Prostate gland (tissue), 2 donors: ENCODE measurements at regions not wholly inside any gene's neighbourhood (a gene's known extent, or its start where the extent isn't known, plus 50 kb on each side); places are given as distances from the start of the nearest gene placed in this dataset.

Source experiments
- POLR2A ChIP-seq: fragments of 450-650 bp; IDR thresholded peaks from one replicate; pipeline ENCODE4 v1.6.1; 2016; ENCODE audit warnings: antibody characterized with exemption, mild to moderate bottlenecking
- POLR2AphosphoS5 ChIP-seq: sonication (generic); formaldehyde crosslinking; IDR thresholded peaks from one replicate; pipeline ENCODE4 v1.6.1; 2017; ENCODE audit warnings: antibody characterized with exemption
- TF ChIP-seq, protein P1 (sequence below), 4 experiments: fragments of 200-600 bp in 2 of 4; fragments of 450-650 bp in 2 of 4; sonication (generic) in 2 of 4; IDR thresholded peaks; 1 replicate in 3 of 4; 2 replicates in 1 of 4; pipeline ENCODE4 v1.5.1; 2016 to 2019; ENCODE audit warnings: antibody characterized with exemption in 4 of 4, mild to moderate bottlenecking in 2 of 4, moderate library complexity in 2 of 4

- TF ChIP-seq POLR2AphosphoS5, result no peak
- TF ChIP-seq, protein P1, sequence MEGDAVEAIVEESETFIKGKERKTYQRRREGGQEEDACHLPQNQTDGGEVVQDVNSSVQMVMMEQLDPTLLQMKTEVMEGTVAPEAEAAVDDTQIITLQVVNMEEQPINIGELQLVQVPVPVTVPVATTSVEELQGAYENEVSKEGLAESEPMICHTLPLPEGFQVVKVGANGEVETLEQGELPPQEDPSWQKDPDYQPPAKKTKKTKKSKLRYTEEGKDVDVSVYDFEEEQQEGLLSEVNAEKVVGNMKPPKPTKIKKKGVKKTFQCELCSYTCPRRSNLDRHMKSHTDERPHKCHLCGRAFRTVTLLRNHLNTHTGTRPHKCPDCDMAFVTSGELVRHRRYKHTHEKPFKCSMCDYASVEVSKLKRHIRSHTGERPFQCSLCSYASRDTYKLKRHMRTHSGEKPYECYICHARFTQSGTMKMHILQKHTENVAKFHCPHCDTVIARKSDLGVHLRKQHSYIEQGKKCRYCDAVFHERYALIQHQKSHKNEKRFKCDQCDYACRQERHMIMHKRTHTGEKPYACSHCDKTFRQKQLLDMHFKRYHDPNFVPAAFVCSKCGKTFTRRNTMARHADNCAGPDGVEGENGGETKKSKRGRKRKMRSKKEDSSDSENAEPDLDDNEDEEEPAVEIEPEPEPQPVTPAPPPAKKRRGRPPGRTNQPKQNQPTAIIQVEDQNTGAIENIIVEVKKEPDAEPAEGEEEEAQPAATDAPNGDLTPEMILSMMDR (IDR thresholded peaks at IDR 0.05), result no peak
- no peak for TF ChIP-seq POLR2A
Observed at GRCh38 chr4:26039639-26040359, 125.8 kb downstream of the SMIM20 start.
